Right lobe of liver (tissue), 6 donors: ENCODE measurements at regions not wholly inside any gene's neighbourhood (a gene's known extent, or its start where the extent isn't known, plus 50 kb on each side); places are given as distances from the start of the nearest gene placed in this dataset.

Experiments
- ATAC-seq, 4 donors: fragments of 200-7000 bp; cut with Tn5 transposase; one replicate each; pipeline ENCODE4 v1.9.1; 2020; ENCODE audit warnings: mild to moderate bottlenecking in 4 of 4, moderate library complexity in 4 of 4
- DNase-seq, 3 donors: peaks; one replicate each; pipeline ENCODE4 v3.0.0-alpha.2; 2020
- H3K27ac ChIP-seq, 3 donors: fragments of 200-600 bp; one replicate each; pipeline ENCODE4 v1.8.0; 2022
- H3K27me3 ChIP-seq, 2 donors: fragments of 200-600 bp; one replicate each; pipeline ENCODE4 v1.8.0; 2022
- H3K36me3 ChIP-seq, 4 donors: fragments of 200-600 bp; sonication (generic) in 1 of 4; one replicate each; pipeline versions ENCODE4 v1.5.1 to v1.8.0; 2017 to 2022; ENCODE audit warnings: control low read depth in 1 of 4
- H3K4me1 ChIP-seq, 4 donors: fragments of 200-600 bp; sonication (generic) in 1 of 4; one replicate each; pipeline versions ENCODE4 v1.5.1 to v1.8.0; 2017 to 2022; ENCODE audit warnings: control low read depth in 1 of 4
- H3K4me3 ChIP-seq, 3 donors: fragments of 200-600 bp; one replicate each; pipeline ENCODE4 v1.8.0; 2022
- H3K9me3 ChIP-seq, 4 donors: fragments of 200-600 bp; sonication (generic) in 1 of 4; one replicate each; pipeline versions ENCODE4 v1.5.1 to v1.8.0; 2017 to 2022; ENCODE audit warnings: control low read depth in 1 of 4
- POLR2A ChIP-seq: fragments of 450-650 bp; IDR thresholded peaks from one replicate; pipeline ENCODE4 v1.6.1; 2017; ENCODE audit warnings: antibody characterized with exemption, mild to moderate bottlenecking
- WGBS: methylation state at CpG from one replicate; pipeline ENCODE4 v1.1.6; 2018; ENCODE audit warnings: low coverage, low lambda C conversion rate; ENCODE audit not compliant: insufficient coverage; ENCODE audit errors: missing lambda C conversion rate; 5-methylcytosine and 5-hydroxymethylcytosine counted together
- intact Hi-C, 2 donors: fragments of 100-400 bp; cut with DNase I; formaldehyde crosslinking; loops; one replicate each; pipeline versions ENCODE4 v1.11.2 to v1.14.1; 2022
- TF ChIP-seq, protein P1 (sequence below), 4 donors: fragments of 200-600 bp in 3 of 4; fragments of 450-650 bp in 1 of 4; IDR thresholded peaks; one replicate each; pipeline versions ENCODE4 v1.5.1 to v1.8.0; 2016 to 2022; ENCODE audit warnings: antibody characterized with exemption in 4 of 4, mild to moderate bottlenecking in 2 of 4
- donor health status: DM: no; HTN: yes; CAD: no.
- donor health status: DM: no; HTN: no; CAD: no.
- donor health status: DM: no; HTN: no; CAD: no.
- donor health status: DM: no; HTN: yes; CAD: no.
- donor health status: DM: no; HTN: yes; CAD: no.

DNA sequence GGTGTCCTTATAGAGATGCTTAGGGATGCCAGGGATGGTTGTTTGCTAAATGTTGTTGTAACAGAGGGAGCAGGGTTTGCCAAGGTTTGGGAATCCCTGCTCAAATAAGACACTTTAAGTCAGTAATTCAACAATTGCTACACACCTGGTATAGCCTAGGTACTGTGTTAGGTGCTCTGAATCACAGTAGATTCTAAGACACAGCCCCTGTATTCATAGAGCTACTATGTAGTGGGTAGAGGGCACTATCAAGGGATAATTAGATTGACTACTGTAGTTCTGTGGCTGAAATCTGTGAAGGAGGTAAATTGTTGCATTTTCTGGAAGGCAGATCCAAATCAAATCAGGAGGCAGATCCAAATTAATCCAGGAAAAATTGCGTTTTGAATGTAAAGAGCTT is 149.2 kb downstream of the C12orf75 start:
- no peaks in the 10 kb centered on the region for H3K4me1 ChIP-seq
- no peak for TF ChIP-seq POLR2A
- TF ChIP-seq, protein P1, sequence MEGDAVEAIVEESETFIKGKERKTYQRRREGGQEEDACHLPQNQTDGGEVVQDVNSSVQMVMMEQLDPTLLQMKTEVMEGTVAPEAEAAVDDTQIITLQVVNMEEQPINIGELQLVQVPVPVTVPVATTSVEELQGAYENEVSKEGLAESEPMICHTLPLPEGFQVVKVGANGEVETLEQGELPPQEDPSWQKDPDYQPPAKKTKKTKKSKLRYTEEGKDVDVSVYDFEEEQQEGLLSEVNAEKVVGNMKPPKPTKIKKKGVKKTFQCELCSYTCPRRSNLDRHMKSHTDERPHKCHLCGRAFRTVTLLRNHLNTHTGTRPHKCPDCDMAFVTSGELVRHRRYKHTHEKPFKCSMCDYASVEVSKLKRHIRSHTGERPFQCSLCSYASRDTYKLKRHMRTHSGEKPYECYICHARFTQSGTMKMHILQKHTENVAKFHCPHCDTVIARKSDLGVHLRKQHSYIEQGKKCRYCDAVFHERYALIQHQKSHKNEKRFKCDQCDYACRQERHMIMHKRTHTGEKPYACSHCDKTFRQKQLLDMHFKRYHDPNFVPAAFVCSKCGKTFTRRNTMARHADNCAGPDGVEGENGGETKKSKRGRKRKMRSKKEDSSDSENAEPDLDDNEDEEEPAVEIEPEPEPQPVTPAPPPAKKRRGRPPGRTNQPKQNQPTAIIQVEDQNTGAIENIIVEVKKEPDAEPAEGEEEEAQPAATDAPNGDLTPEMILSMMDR (IDR thresholded peaks at IDR 0.05), result no peak
- ATAC-seq (no peak), DNase-seq (no peak)
- H3K27ac ChIP-seq, result no peak overlapping the region
- no peak overlapping the region for H3K4me3 ChIP-seq
- no peaks in the 10 kb centered on the region for H3K27me3 ChIP-seq
- 43% methylated on average over 1 of the region's 1 CpG for WGBS
- no peaks in the 10 kb centered on the region for H3K36me3 ChIP-seq
- H3K9me3 ChIP-seq, result no peaks in the 10 kb centered on the region
- intact Hi-C loops, result no loop called here

GRCh38 chr12:105480162-105480561 is 149.7 kb downstream of the C12orf75 start:
- DNase-seq, result no peak
- no peak for ATAC-seq
- no peaks in the 10 kb centered on the region for H3K4me1 ChIP-seq
- intact Hi-C loops, result no loop called here
- no peaks in the 10 kb centered on the region for H3K9me3 ChIP-seq
- TF ChIP-seq, protein P1 (IDR thresholded peaks at IDR 0.05), result no peak
- no peak for TF ChIP-seq POLR2A
- H3K27ac ChIP-seq, result no peak overlapping the region
- H3K4me3 ChIP-seq, result no peak overlapping the region
- H3K36me3 ChIP-seq, result no peaks in the 10 kb centered on the region
- WGBS, result 40% methylated on average over 2 of the region's 2 CpGs
- H3K27me3 ChIP-seq, result no peaks in the 10 kb centered on the region

DNA sequence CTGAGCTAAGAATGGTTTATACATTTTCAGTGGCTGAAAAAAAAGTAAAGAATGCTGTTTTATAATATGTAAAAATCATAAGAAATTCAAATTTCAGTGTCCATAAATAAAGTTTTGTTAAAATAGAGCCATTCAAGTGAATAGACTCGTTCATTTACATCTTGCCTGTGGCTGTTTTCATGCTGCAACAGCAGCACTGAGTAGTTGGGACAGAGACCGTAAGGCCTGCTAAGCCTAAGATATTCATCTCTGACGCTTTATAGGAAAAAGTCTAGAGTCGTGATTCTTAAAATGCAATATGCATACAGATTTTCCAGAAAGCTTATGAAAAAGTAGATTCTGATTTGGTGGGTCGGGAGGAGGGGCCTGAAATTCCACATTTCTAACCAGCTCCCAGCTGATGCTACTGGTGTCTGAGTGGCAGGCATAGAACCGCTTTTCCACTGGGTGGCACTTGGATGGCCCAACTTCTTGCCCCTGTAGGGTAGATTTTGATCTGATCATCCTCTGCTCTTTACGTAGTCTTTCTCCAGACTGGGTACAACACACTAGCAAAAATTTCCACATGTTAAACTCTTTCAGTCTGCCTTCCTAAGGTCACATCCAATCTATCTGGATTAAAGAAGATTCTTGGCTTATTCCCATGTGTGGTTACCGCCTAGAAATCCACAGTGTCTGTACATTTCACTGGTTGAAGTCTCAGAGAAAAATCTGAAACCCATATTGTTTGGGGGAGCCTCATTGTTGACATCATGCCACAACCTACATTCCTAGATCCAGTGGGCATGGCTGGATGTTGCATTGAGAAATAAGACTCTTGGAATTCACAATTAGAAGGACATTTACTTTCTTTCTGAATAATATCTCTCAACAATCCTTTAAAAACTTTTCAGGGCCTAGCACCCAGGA is 151.2 kb downstream of the C12orf75 start:
- Histone ChIP-seq H3K4me1 (no peaks in the 10 kb centered on the region), H3K27me3 (no peaks in the 10 kb centered on the region), H3K4me3 (no peak overlapping the region), H3K27ac (no peak overlapping the region), H3K36me3 (no peaks in the 10 kb centered on the region), H3K9me3 (no peaks in the 10 kb centered on the region)
- 74% methylated on average over 5 of the region's 8 CpGs for WGBS
- DNase-seq (no peak), ATAC-seq (no peak)
- TF ChIP-seq, protein P1 (IDR thresholded peaks at IDR 0.05), result no peak
- TF ChIP-seq POLR2A, result no peak
- intact Hi-C loops, result no loop called here

DNA sequence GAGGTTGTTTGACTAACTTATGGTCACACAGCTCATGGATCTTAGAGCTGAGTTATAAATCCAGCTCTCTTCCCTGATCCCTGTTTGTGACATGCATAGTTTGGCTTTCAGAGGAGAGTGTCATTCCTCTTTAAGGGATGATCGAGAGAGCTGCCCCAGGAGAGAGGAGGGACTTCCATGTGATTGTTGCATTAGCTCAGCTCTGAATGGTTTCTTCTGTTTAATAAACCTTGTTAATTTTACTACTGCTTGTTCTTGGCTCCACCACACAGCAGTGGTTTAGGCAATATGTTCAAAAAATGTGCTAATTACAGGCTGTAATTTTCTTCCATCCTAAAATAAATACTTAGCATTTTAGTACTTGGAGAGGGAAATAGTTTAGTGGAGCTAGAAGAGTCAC is 152.5 kb downstream of the C12orf75 start:
- intact Hi-C loops, result no loop called here

More for the DNA sequence above, 152.5 kb downstream of the C12orf75 start:
- DNase-seq (no peak), ATAC-seq (no peak)
- H3K27me3 ChIP-seq, result no peaks in the 10 kb centered on the region
- H3K27ac ChIP-seq, result no peak overlapping the region
- no peak overlapping the region for H3K4me3 ChIP-seq
- H3K36me3 ChIP-seq, result no peaks in the 10 kb centered on the region
- no peaks in the 10 kb centered on the region for H3K4me1 ChIP-seq
- no peak for TF ChIP-seq POLR2A
- TF ChIP-seq, protein P1 (IDR thresholded peaks at IDR 0.05), result no peak
- 86% methylated on average over 1 of the region's 1 CpG for WGBS
- no peaks in the 10 kb centered on the region for H3K9me3 ChIP-seq
